HepG2 (cell line): ENCODE measurements at regions not wholly inside any gene's neighbourhood (a gene's known extent, or its start where the extent isn't known, plus 50 kb on each side); places are given as distances from the start of the nearest gene placed in this dataset.

Experiments
- ATAC-seq: fragments of 200-7000 bp; cut with Tn5 transposase; 3 replicates; pipeline ENCODE4 v1.9.1; 2020; ENCODE audit warnings: mild to moderate bottlenecking, moderate library complexity
- BruUV-seq: library from RNA; stranded (reverse); fragments of 400-500 nt; replicated peaks from 2 replicates; lab custom pipeline; 2021; lab: Mats Ljungman, UMichigan
- CTCF ChIA-PET: fragments of 300-600 bp; formaldehyde crosslinking; extraction: SDS; loops from one replicate; lab custom pipeline; 2021; ENCODE audit warnings: low total read pairs, inconsistent platforms, low intra/inter-chr PET ratio; lab: Yijun Ruan, JAX
- POLR2A ChIA-PET: fragments of 350-600 bp; sonication (Branson Sonifier 250); formaldehyde crosslinking; loops from one replicate; lab custom pipeline; 2020; ENCODE audit warnings: antibody characterized with exemption, inconsistent platforms; lab: Yijun Ruan, JAX
- DNase-seq: peaks from one replicate; pipeline ENCODE4 v3.0.0-alpha.2; 2015; ENCODE audit warnings: low spot score
- FAIRE-seq: peaks from 3 replicates; lab custom pipeline; 2011; peaks lifted over from hg19 to GRCh38; lab: Jason Lieb, UNC
- H2AFZ ChIP-seq: one replicate; pipeline ENCODE4 v1.6.1; 2011; ENCODE audit warnings: low read length, inconsistent platforms
- H3K27ac ChIP-seq: fragments of 300-600 bp; 3 replicates; pipeline ENCODE4 v1.8.0; 2011; ENCODE audit warnings: mixed run types, mild to moderate bottlenecking, mixed read lengths, low read length, inconsistent platforms; ENCODE audit not compliant: insufficient read depth; ENCODE audit errors: extremely low read length
- H3K27me3 ChIP-seq, 2 experiments: fragments of 200-600 bp in 1 of 2; 2 replicates in 1 of 2; 3 replicates in 1 of 2; pipeline versions ENCODE4 v1.6.0 to v1.8.0; 2011; ENCODE audit warnings: low read length in 2 of 2, mild to moderate bottlenecking in 2 of 2, moderate library complexity in 2 of 2, inconsistent platforms in 1 of 2; ENCODE audit not compliant: insufficient read depth in 2 of 2, control insufficient read depth in 1 of 2
- H3K36me3 ChIP-seq, 2 experiments: fragments of 200-600 bp in 1 of 2; replicated peaks in 1 of 2; 2 replicates in 1 of 2; 3 replicates in 1 of 2; pipeline versions ENCODE4 v1.5.1 to v1.8.0; 2011; ENCODE audit warnings: low read length in 2 of 2, inconsistent platforms in 1 of 2; ENCODE audit not compliant: insufficient read depth in 2 of 2, control insufficient read depth in 1 of 2
- H3K4me1 ChIP-seq: 2 replicates; pipeline ENCODE4 v1.5.1; 2012; ENCODE audit warnings: low read length, inconsistent platforms; ENCODE audit not compliant: insufficient read depth
- H3K4me2 ChIP-seq: 2 replicates; pipeline ENCODE4 v1.6.0; 2011; ENCODE audit warnings: low read depth, low read length, inconsistent platforms
- H3K4me3 ChIP-seq, 3 experiments: fragments of 200-600 bp in 1 of 3; sonication (generic), shearing (Covaris generic) in 1 of 3; replicated peaks in 1 of 3; 2 replicates each; pipeline ENCODE4 v1.5.1; 2011 to 2016; ENCODE audit warnings: low read length in 3 of 3, inconsistent platforms in 2 of 3, low read depth in 2 of 3, mild to moderate bottlenecking in 2 of 3, control low read depth in 1 of 3, mixed read lengths in 1 of 3; ENCODE audit not compliant: insufficient read depth in 1 of 3
- H3K79me2 ChIP-seq: one replicate; pipeline ENCODE4 v1.6.1; 2011; ENCODE audit warnings: low read length, inconsistent platforms; ENCODE audit not compliant: insufficient read depth
- H3K9ac ChIP-seq: 2 replicates; pipeline ENCODE4 v1.6.0; 2011; ENCODE audit warnings: mild to moderate bottlenecking, low read depth, low read length, inconsistent platforms; ENCODE audit not compliant: insufficient read depth
- H3K9me3 ChIP-seq: 2 replicates; pipeline ENCODE4 v1.5.1; 2012; ENCODE audit warnings: mild to moderate bottlenecking, low read length
- H4K20me1 ChIP-seq: 2 replicates; pipeline ENCODE4 v1.6.0; 2011; ENCODE audit warnings: inconsistent platforms, mild to moderate bottlenecking, low read length, moderate library complexity; ENCODE audit not compliant: insufficient read depth
- EHMT2 ChIP-seq: fragments of 200-600 bp; sonication (generic); IDR thresholded peaks from 2 replicates; pipeline ENCODE4 v1.7.0; 2017; ENCODE audit warnings: antibody characterized with exemption, low read depth, low read length, borderline replicate concordance
- KDM1A ChIP-seq: IDR thresholded peaks from 2 replicates; pipeline ENCODE4 v1.6.1; 2016; ENCODE audit warnings: missing compliant biosample characterization
- MYNN ChIP-seq: sonication (generic); formaldehyde crosslinking; IDR thresholded peaks from 2 replicates; pipeline ENCODE4 v1.4.0; 2020; ENCODE audit warnings: mild to moderate bottlenecking, low read depth, missing genetic modification reagents
- SNAPC4 ChIP-seq: sonication (generic); formaldehyde crosslinking; IDR thresholded peaks from 2 replicates; pipeline ENCODE4 v1.4.0; 2020; ENCODE audit warnings: mild to moderate bottlenecking, missing genetic modification reagents
- ZNF143 ChIP-seq: sonication (generic); formaldehyde crosslinking; IDR thresholded peaks from 2 replicates; pipeline ENCODE4 v1.4.0; 2020; ENCODE audit warnings: missing genetic modification reagents
- ZNF264 ChIP-seq: sonication (generic); formaldehyde crosslinking; IDR thresholded peaks from 2 replicates; pipeline ENCODE4 v1.4.0; 2020; ENCODE audit warnings: missing genetic modification reagents
- ZNF331 ChIP-seq: sonication (generic); formaldehyde crosslinking; IDR thresholded peaks from 2 replicates; pipeline ENCODE4 v1.4.0; 2020; ENCODE audit warnings: missing genetic modification reagents
- ZNF609 ChIP-seq: sonication (generic); formaldehyde crosslinking; IDR thresholded peaks from 2 replicates; pipeline ENCODE4 v1.4.0; 2020; ENCODE audit warnings: mild to moderate bottlenecking, missing genetic modification reagents, borderline replicate concordance
- ZNF737 ChIP-seq: sonication (generic); formaldehyde crosslinking; IDR thresholded peaks from 2 replicates; pipeline ENCODE4 v1.5.0; 2020; ENCODE audit warnings: missing genetic modification reagents, mild to moderate bottlenecking, borderline replicate concordance
- ZSCAN30 ChIP-seq: sonication (generic); formaldehyde crosslinking; IDR thresholded peaks from 2 replicates; pipeline ENCODE4 v1.5.0; 2020; ENCODE audit warnings: mild to moderate bottlenecking, missing genetic modification reagents
- WGBS: methylation state at CpG from one replicate; pipeline ENCODE4 v1.1.6; 2017; ENCODE audit warnings: low lambda C conversion rate; 5-methylcytosine and 5-hydroxymethylcytosine counted together
- in situ Hi-C: cut with HindIII; loops from 2 replicates; pipeline ENCODE4 v1.10.0; 2017; ENCODE audit warnings: low pct_unique_long_range_greater_than_20kb; ENCODE audit not compliant: extremely low pct_ligation_motif_present
- intact Hi-C: fragments of 100-400 bp; cut with micrococcal nuclease; formaldehyde crosslinking; loops from one replicate; pipeline ENCODE4 v1.10.0; 2022; ENCODE audit not compliant: unreplicated experiment
- TF ChIP-seq, protein P1 (sequence below): IDR thresholded peaks from 2 replicates; pipeline ENCODE4 v1.6.1; 2016; ENCODE audit warnings: mild to moderate bottlenecking

DNA sequence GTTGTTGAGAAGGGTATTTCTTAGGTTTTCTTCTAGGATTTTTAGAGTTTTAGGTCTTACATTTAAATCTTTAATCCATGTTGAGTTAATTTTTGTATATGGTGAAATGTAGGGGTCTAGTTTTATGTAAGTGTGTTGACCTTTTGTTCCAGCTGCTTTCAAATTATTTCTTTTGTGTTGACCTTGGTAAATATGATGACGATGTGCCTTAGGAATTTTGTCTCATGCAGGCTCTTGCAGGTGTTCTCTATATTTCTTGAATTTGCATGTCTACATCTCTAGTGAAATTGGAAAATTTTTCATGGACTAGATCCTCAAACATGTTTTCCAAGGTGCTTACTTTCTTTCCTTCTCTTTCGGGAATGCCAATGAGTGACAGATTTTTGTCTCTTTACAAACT is 1609.3 kb upstream of the ZEB2 start:
- H3K36me3 ChIP-seq: no peaks in the 10 kb centered on the region
- FAIRE-seq (peak; percentile 12), ATAC-seq (no peak), DNase-seq (no peak)
- intact Hi-C loops: no loop called here
- no peak overlapping the region for H3K4me3 ChIP-seq
- ChIA-PET CTCF (no interaction called here), POLR2A (no interaction called here)
- WGBS: 8% methylated on average over 2 of the region's 2 CpGs
- no peaks in the 10 kb centered on the region for H4K20me1 ChIP-seq
- no peaks in the 10 kb centered on the region for H3K27me3 ChIP-seq
- H3K9ac ChIP-seq: no peak overlapping the region
- peaks cover 6% of the 10 kb centered on the region; the same call in 1 of the 2 replicates for H3K4me1 ChIP-seq
- TF ChIP-seq ZNF264: no peak
- no peak for TF ChIP-seq KDM1A
- TF ChIP-seq ZNF609 (CRISPR knock-in tag): no peak
- TF ChIP-seq ZNF331 (CRISPR knock-in tag): no peak
- no peak for TF ChIP-seq EHMT2
- TF ChIP-seq ZSCAN30: no peak
- no peak for TF ChIP-seq ZNF737 (CRISPR knock-in tag)
- TF ChIP-seq SNAPC4: no peak
- no peak for TF ChIP-seq ZNF143 (CRISPR knock-in tag)
- no peak for TF ChIP-seq MYNN (CRISPR knock-in tag)
- TF ChIP-seq, protein P1, sequence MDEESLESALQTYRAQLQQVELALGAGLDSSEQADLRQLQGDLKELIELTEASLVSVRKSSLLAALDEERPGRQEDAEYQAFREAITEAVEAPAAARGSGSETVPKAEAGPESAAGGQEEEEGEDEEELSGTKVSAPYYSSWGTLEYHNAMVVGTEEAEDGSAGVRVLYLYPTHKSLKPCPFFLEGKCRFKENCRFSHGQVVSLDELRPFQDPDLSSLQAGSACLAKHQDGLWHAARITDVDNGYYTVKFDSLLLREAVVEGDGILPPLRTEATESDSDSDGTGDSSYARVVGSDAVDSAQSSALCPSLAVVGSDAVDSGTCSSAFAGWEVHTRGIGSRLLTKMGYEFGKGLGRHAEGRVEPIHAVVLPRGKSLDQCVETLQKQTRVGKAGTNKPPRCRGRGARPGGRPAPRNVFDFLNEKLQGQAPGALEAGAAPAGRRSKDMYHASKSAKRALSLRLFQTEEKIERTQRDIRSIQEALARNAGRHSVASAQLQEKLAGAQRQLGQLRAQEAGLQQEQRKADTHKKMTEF (CRISPR knock-in tag): no peak
- H3K79me2 ChIP-seq: no peaks in the 10 kb centered on the region
- no peaks in the 10 kb centered on the region for H3K9me3 ChIP-seq
- no peak overlapping the region for H3K27ac ChIP-seq
- BruUV-seq: no TSS peak
- no peak overlapping the region for H3K4me2 ChIP-seq
- H2AFZ ChIP-seq: no peak overlapping the region
- in situ Hi-C loops: no loop called here
